ENCODE measurements at regions not wholly inside any gene's neighbourhood (a gene's known extent, or its start where the extent isn't known, plus 50 kb on each side); places are given as distances from the start of the nearest gene placed in this dataset.

GRCh38 chr2:194232600-194232999 is 1424.4 kb upstream of the SLC39A10 start:
- Histone ChIP-seq H3K27ac (no peak overlapping the region), H3K4me1 (replicated peaks in 1 of 2) (no peaks in the 10 kb centered on the region), H3K4me3 (no peak overlapping the region)
- ATAC-seq (replicated peaks in 6 of 8), result peak in 4 of 8 experiments; percentile 40 to 98 (median 81)
- in situ Hi-C loops (cut with MboI; ENCODE audit: low pct_unique_long_range_greater_than_20kb in 2 of 9, low sequenced_read_pairs in 9 of 9, unreplicated experiment in 9 of 9), result no loop called here
- 0 to 90% (median 17%) methylated on average over 1 to 3 of the region's 3 CpGs; no CpG with 5 or more reads in 1 of the 10 experiments for WGBS, 10 experiments

GRCh38 chr2:194223218-194223617 is 1433.8 kb upstream of the SLC39A10 start:
- WGBS, 10 experiments, result 0 to 44% (median 4%) methylated on average over 1 of the region's 1 CpG
- in situ Hi-C loops (cut with MboI; ENCODE audit: low pct_unique_long_range_greater_than_20kb in 2 of 9, low sequenced_read_pairs in 9 of 9, unreplicated experiment in 9 of 9), result no loop called here
- H3K27ac ChIP-seq, result no peak overlapping the region
- no peak overlapping the region for H3K4me3 ChIP-seq
- ATAC-seq (replicated peaks in 6 of 8), result peak in 6 of 8 experiments; percentile 26 to 81 (median 48)
- peaks cover 0 to 6% of the 10 kb centered on the region in 2 donors for H3K4me1 ChIP-seq (replicated peaks in 1 of 2)

GRCh38 chr2:194214192-194214591 is 1442.8 kb upstream of the SLC39A10 start:
- in situ Hi-C loops (cut with MboI; ENCODE audit: low pct_unique_long_range_greater_than_20kb in 2 of 9, low sequenced_read_pairs in 9 of 9, unreplicated experiment in 9 of 9), result no loop called here
- Histone ChIP-seq H3K4me3 (no peak overlapping the region), H3K4me1 (replicated peaks in 1 of 2) (no peaks in the 10 kb centered on the region), H3K27ac (no peak overlapping the region)
- ATAC-seq (replicated peaks in 6 of 8), result no peak

- no peaks in the 10 kb centered on the region for H3K4me1 ChIP-seq (replicated peaks in 1 of 2)
- no peak overlapping the region for H3K4me3 ChIP-seq
- H3K27ac ChIP-seq, result no peak overlapping the region
- no peak for ATAC-seq (replicated peaks in 6 of 8)
- in situ Hi-C loops (cut with MboI; ENCODE audit: low pct_unique_long_range_greater_than_20kb in 2 of 9, low sequenced_read_pairs in 9 of 9, unreplicated experiment in 9 of 9), result no loop called here
- WGBS, 10 experiments, result 21 to 94% (median 82%) methylated on average over 3 to 5 of the region's 5 CpGs
Observed at GRCh38 chr2:194205568-194206227, 1451.3 kb upstream of the SLC39A10 start.

- H3K4me3 ChIP-seq, result no peak overlapping the region
- ATAC-seq (replicated peaks in 6 of 8), result peak in 4 of 8 experiments; percentile 34 to 57 (median 48)
- no peak overlapping the region for H3K27ac ChIP-seq
- WGBS, 10 experiments, result 0 to 100% (median 73%) methylated on average over 1 of the region's 1 CpG; no CpG with 5 or more reads in 4 of the 10 experiments
- no peaks in the 10 kb centered on the region for H3K4me1 ChIP-seq (replicated peaks in 1 of 2)
- in situ Hi-C loops (cut with MboI; ENCODE audit: low pct_unique_long_range_greater_than_20kb in 2 of 9, low sequenced_read_pairs in 9 of 9, unreplicated experiment in 9 of 9), result no loop called here
Observed at GRCh38 chr2:194203898-194204297, 1453.1 kb upstream of the SLC39A10 start.

- 0 to 91% (median 42%) methylated on average over 1 to 2 of the region's 2 CpGs; no CpG with 5 or more reads in 2 of the 10 experiments for WGBS, 10 experiments
- Histone ChIP-seq H3K27ac (no peak overlapping the region), H3K4me1 (replicated peaks in 1 of 2) (no peaks in the 10 kb centered on the region), H3K4me3 (no peak overlapping the region)
- in situ Hi-C loops (cut with MboI; ENCODE audit: low pct_unique_long_range_greater_than_20kb in 2 of 9, low sequenced_read_pairs in 9 of 9, unreplicated experiment in 9 of 9), result no loop called here
- no peak for ATAC-seq (replicated peaks in 6 of 8)
Observed at GRCh38 chr2:194182888-194183287, 1474.1 kb upstream of the SLC39A10 start.

- H3K27ac ChIP-seq, result no peak overlapping the region
- no peak overlapping the region for H3K4me3 ChIP-seq
- 40 to 100% (median 90%) methylated on average over 1 to 4 of the region's 22 CpGs; no CpG with 5 or more reads in 5 of the 10 experiments for WGBS, 10 experiments
- in situ Hi-C loops (cut with MboI; ENCODE audit: low pct_unique_long_range_greater_than_20kb in 2 of 9, low sequenced_read_pairs in 9 of 9, unreplicated experiment in 9 of 9), result no loop called here
- ATAC-seq (replicated peaks in 6 of 8), result no peak
- H3K4me1 ChIP-seq (replicated peaks in 1 of 2), result peaks cover 0 to 4% of the 10 kb centered on the region in 2 donors
Observed at GRCh38 chr2:194176134-194176533, 1480.9 kb upstream of the SLC39A10 start.

GRCh38 chr2:194166818-194167217 is 1490.2 kb upstream of the SLC39A10 start:
- peak in 4 of 8 experiments; percentile 38 to 58 (median 42) for ATAC-seq (replicated peaks in 6 of 8)
- in situ Hi-C loops (cut with MboI; ENCODE audit: low pct_unique_long_range_greater_than_20kb in 2 of 9, low sequenced_read_pairs in 9 of 9, unreplicated experiment in 9 of 9), result loop anchor here in 1 of 9 experiments (25.0 kb wide), 1 partner anchor 1145 kb away; no protein-coding TSS in a partner anchor

GRCh38 chr2:194155431-194155830 is 1501.6 kb upstream of the SLC39A10 start:
- ATAC-seq (replicated peaks in 6 of 8), result no peak
- no peak overlapping the region for H3K4me3 ChIP-seq
- in situ Hi-C loops (cut with MboI; ENCODE audit: low pct_unique_long_range_greater_than_20kb in 2 of 9, low sequenced_read_pairs in 9 of 9, unreplicated experiment in 9 of 9), result loop anchor here in 1 of 9 experiments (25.0 kb wide), 1 partner anchor 1157 kb away; no protein-coding TSS in a partner anchor
- 3 to 100% (median 72%) methylated on average over 1 to 4 of the region's 4 CpGs; no CpG with 5 or more reads in 1 of the 10 experiments for WGBS, 10 experiments
- H3K27ac ChIP-seq, result no peak overlapping the region
- no peaks in the 10 kb centered on the region for H3K4me1 ChIP-seq (replicated peaks in 1 of 2)

More at GRCh38 chr2:194166818-194167217, 1490.2 kb upstream of the SLC39A10 start:
- Histone ChIP-seq H3K4me3 (no peak overlapping the region), H3K27ac (no peak overlapping the region), H3K4me1 (replicated peaks in 1 of 2) (no peaks in the 10 kb centered on the region)
- WGBS, 10 experiments, result 17 to 100% (median 73%) methylated on average over 1 to 2 of the region's 2 CpGs

- in situ Hi-C loops (cut with MboI; ENCODE audit: low pct_unique_long_range_greater_than_20kb in 2 of 9, low sequenced_read_pairs in 9 of 9, unreplicated experiment in 9 of 9), result loop anchor here in 1 of 9 experiments (25.0 kb wide), 1 partner anchor 1161 kb away; no protein-coding TSS in a partner anchor
- H3K4me3 ChIP-seq, result no peak overlapping the region
- no peak overlapping the region for H3K27ac ChIP-seq
- H3K4me1 ChIP-seq (replicated peaks in 1 of 2), result no peaks in the 10 kb centered on the region
- WGBS, 10 experiments, result 27 to 100% (median 92%) methylated on average over 1 of the region's 1 CpG; no CpG with 5 or more reads in 3 of the 10 experiments
- no peak for ATAC-seq (replicated peaks in 6 of 8)
Observed at GRCh38 chr2:194151231-194151630, 1505.8 kb upstream of the SLC39A10 start.

GRCh38 chr2:194135463-194135862 is 1521.6 kb upstream of the SLC39A10 start:
- 0 to 90% (median 80%) methylated on average over 1 to 8 of the region's 8 CpGs; no CpG with 5 or more reads in 2 of the 10 experiments for WGBS, 10 experiments
- Histone ChIP-seq H3K27ac (no peak overlapping the region), H3K4me3 (no peak overlapping the region), H3K4me1 (replicated peaks in 1 of 2) (no peaks in the 10 kb centered on the region)
- in situ Hi-C loops (cut with MboI; ENCODE audit: low pct_unique_long_range_greater_than_20kb in 2 of 9, low sequenced_read_pairs in 9 of 9, unreplicated experiment in 9 of 9), result no loop called here
- ATAC-seq (replicated peaks in 6 of 8), result no peak

GRCh38 chr2:194128810-194129209 is 1528.2 kb upstream of the SLC39A10 start:
- in situ Hi-C loops (cut with MboI; ENCODE audit: low pct_unique_long_range_greater_than_20kb in 2 of 9, low sequenced_read_pairs in 9 of 9, unreplicated experiment in 9 of 9), result no loop called here
- 20% methylated on average over 1 of the region's 4 CpGs; no CpG with 5 or more reads in 9 of the 10 experiments for WGBS, 10 experiments
- Histone ChIP-seq H3K4me3 (no peak overlapping the region), H3K27ac (no peak overlapping the region), H3K4me1 (replicated peaks in 1 of 2) (no peaks in the 10 kb centered on the region)
- no peak for ATAC-seq (replicated peaks in 6 of 8)

- no peak for ATAC-seq (replicated peaks in 6 of 8)
- H3K4me3 ChIP-seq, result no peak overlapping the region
- 5 to 100% (median 74%) methylated on average over 2 to 3 of the region's 3 CpGs for WGBS, 10 experiments
- in situ Hi-C loops (cut with MboI; ENCODE audit: low pct_unique_long_range_greater_than_20kb in 2 of 9, low sequenced_read_pairs in 9 of 9, unreplicated experiment in 9 of 9), result no loop called here
- no peaks in the 10 kb centered on the region for H3K4me1 ChIP-seq (replicated peaks in 1 of 2)
- H3K27ac ChIP-seq, result no peak overlapping the region
Observed at GRCh38 chr2:194126418-194126817, 1530.6 kb upstream of the SLC39A10 start.

GRCh38 chr2:194116861-194117260 is 1540.2 kb upstream of the SLC39A10 start:
- in situ Hi-C loops (cut with MboI; ENCODE audit: low pct_unique_long_range_greater_than_20kb in 2 of 9, low sequenced_read_pairs in 9 of 9, unreplicated experiment in 9 of 9), result no loop called here

More at GRCh38 chr2:194116861-194117260, 1540.2 kb upstream of the SLC39A10 start:
- WGBS, 10 experiments, result 0 to 92% (median 57%) methylated on average over 1 to 3 of the region's 3 CpGs
- Histone ChIP-seq H3K27ac (no peak overlapping the region), H3K4me3 (no peak overlapping the region), H3K4me1 (replicated peaks in 1 of 2) (no peaks in the 10 kb centered on the region)
- no peak for ATAC-seq (replicated peaks in 6 of 8)

All from motor neuron (in vitro differentiated cells).